ENCODE measurements at regions not wholly inside any gene's neighbourhood (a gene's known extent, or its start where the extent isn't known, plus 50 kb on each side); places are given as distances from the start of the nearest gene placed in this dataset.

DNA sequence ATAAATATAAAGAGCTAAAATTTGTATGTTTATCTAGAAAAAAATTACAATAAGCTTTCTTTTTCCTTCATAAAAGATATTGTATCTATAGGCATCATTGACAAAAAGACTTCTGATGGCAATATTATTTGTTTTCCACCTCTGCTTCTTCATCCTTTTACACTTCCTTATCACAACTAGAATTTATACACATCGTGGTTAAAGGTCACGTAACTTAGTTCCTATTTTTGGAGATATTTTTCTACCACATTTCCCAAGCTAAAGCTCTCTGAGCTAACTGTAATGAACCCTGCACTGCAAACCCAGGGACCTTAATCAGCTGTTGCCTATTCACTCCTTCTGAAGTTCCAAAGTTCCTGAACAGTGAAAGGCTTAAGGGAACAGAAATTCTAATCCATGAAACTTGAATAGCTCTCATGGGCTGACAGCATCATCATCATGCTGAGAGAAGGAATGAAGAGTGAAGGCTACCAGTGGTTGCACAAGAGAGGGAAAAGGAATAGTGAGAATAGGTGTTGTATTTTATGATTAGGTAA is 106.1 kb upstream of the SLC13A1 start:
- H3K9me3 ChIP-seq (replicated peaks; ENCODE audit: insufficient read depth, low read length) = no peaks in the 10 kb centered on the region
- H2AFZ ChIP-seq (ENCODE audit: low read length) = peak overlapping the region; percentile 11; the same call in 1 of the 2 replicates
- no peaks in the 10 kb centered on the region for H3K36me3 ChIP-seq (replicated peaks; ENCODE audit: insufficient read depth, low read length)
- H3K9ac ChIP-seq (ENCODE audit: low read length) = no peak overlapping the region
- no peak for DNase-seq
- H3K27ac ChIP-seq (ENCODE audit: low read length) = no peak overlapping the region
- H3K79me2 ChIP-seq (ENCODE audit: low read length) = no peaks in the 10 kb centered on the region
- TF ChIP-seq EZH2 (optimal IDR thresholded peaks at IDR 0.05; ENCODE audit: low read depth, low read length) = no peak
- TF ChIP-seq, protein P1, sequence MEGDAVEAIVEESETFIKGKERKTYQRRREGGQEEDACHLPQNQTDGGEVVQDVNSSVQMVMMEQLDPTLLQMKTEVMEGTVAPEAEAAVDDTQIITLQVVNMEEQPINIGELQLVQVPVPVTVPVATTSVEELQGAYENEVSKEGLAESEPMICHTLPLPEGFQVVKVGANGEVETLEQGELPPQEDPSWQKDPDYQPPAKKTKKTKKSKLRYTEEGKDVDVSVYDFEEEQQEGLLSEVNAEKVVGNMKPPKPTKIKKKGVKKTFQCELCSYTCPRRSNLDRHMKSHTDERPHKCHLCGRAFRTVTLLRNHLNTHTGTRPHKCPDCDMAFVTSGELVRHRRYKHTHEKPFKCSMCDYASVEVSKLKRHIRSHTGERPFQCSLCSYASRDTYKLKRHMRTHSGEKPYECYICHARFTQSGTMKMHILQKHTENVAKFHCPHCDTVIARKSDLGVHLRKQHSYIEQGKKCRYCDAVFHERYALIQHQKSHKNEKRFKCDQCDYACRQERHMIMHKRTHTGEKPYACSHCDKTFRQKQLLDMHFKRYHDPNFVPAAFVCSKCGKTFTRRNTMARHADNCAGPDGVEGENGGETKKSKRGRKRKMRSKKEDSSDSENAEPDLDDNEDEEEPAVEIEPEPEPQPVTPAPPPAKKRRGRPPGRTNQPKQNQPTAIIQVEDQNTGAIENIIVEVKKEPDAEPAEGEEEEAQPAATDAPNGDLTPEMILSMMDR (IDR thresholded peaks at IDR 0.05; ENCODE audit: low read length) = no peak
- no peak for TF ChIP-seq EZH2phosphoT487 (IDR thresholded peaks at IDR 0.05; ENCODE audit: low read length)
- no peak overlapping the region for H3K4me2 ChIP-seq (ENCODE audit: low read depth, low read length)
- H3K27me3 ChIP-seq (replicated peaks; ENCODE audit: insufficient read depth, low read length) = no peaks in the 10 kb centered on the region
- no peaks in the 10 kb centered on the region for H3K4me1 ChIP-seq (ENCODE audit: low read length)
- H3F3A ChIP-seq (ENCODE audit: insufficient read depth, low read length) = no peaks in the 10 kb centered on the region
- no peak overlapping the region for H3K4me3 ChIP-seq (ENCODE audit: low read length)
- no peaks in the 10 kb centered on the region for H4K20me1 ChIP-seq (ENCODE audit: insufficient read depth, low read length)
- H3K9me2 ChIP-seq (replicated peaks; ENCODE audit: insufficient read depth, low read length) = no peaks in the 10 kb centered on the region

DNA sequence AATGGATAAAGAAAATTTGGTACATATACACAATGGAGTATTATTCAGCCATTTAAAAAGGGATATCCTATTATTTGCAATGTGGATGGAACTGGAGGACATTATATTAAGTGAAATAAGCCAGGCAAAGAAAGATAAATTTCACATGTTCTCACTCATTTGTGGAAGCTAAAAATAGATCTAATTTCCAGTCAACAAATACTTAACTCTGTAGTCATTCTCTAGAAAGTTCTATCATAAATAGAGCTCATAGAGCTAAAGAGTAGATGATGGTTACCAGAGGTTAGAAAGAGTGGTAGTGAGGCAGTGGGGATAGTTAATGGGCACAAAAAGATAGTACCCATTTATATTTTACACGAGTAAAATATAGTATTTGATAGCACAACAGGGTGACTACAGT is 104.2 kb upstream of the SLC13A1 start:
- Histone ChIP-seq H3K9me2 (replicated peaks; ENCODE audit: insufficient read depth, low read length) (no peaks in the 10 kb centered on the region), H3K9ac (ENCODE audit: low read length) (no peak overlapping the region), H3K9me3 (replicated peaks; ENCODE audit: insufficient read depth, low read length) (no peaks in the 10 kb centered on the region), H3K4me2 (ENCODE audit: low read depth, low read length) (no peak overlapping the region), H4K20me1 (ENCODE audit: insufficient read depth, low read length) (no peaks in the 10 kb centered on the region), H3K27ac (ENCODE audit: low read length) (no peak overlapping the region), H3K36me3 (replicated peaks; ENCODE audit: insufficient read depth, low read length) (no peaks in the 10 kb centered on the region), H3K4me3 (ENCODE audit: low read length) (no peak overlapping the region), H3K27me3 (replicated peaks; ENCODE audit: insufficient read depth, low read length) (no peaks in the 10 kb centered on the region), H3F3A (ENCODE audit: insufficient read depth, low read length) (no peaks in the 10 kb centered on the region), H3K4me1 (ENCODE audit: low read length) (no peaks in the 10 kb centered on the region), H2AFZ (ENCODE audit: low read length) (no peak overlapping the region), H3K79me2 (ENCODE audit: low read length) (no peaks in the 10 kb centered on the region)
- DNase-seq = no peak
- TF ChIP-seq, protein P1 (IDR thresholded peaks at IDR 0.05; ENCODE audit: low read length) = no peak
- TF ChIP-seq EZH2 (optimal IDR thresholded peaks at IDR 0.05; ENCODE audit: low read depth, low read length) = no peak
- no peak for TF ChIP-seq EZH2phosphoT487 (IDR thresholded peaks at IDR 0.05; ENCODE audit: low read length)

DNA sequence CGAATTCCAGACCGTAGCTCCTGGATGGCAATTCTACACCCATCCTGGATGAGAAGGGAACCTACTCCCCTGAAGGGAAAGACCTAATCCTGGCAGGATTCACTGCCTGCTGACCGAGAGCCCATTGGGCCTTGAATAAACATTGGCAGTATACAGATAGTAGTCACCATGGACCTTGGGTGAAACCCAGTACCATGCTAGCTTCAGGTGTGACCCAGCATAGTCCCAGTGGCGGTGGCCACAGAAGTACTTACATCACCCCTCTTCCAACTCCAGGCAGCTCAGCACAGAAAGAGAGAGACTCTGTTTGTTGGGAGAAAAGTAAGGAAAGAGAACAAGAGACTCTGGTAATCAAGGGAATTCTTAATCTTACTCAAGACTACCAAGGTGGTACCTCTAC is 97.2 kb upstream of the SLC13A1 start:
- no peak overlapping the region for H3K27ac ChIP-seq (ENCODE audit: low read length)
- no peak for DNase-seq
- H3K36me3 ChIP-seq (replicated peaks; ENCODE audit: insufficient read depth, low read length) = no peaks in the 10 kb centered on the region
- H3K9ac ChIP-seq (ENCODE audit: low read length) = no peak overlapping the region
- H3K9me3 ChIP-seq (replicated peaks; ENCODE audit: insufficient read depth, low read length) = no peaks in the 10 kb centered on the region
- no peaks in the 10 kb centered on the region for H4K20me1 ChIP-seq (ENCODE audit: insufficient read depth, low read length)
- H3K4me2 ChIP-seq (ENCODE audit: low read depth, low read length) = no peak overlapping the region
- H3K4me3 ChIP-seq (ENCODE audit: low read length) = no peak overlapping the region
- no peak overlapping the region for H2AFZ ChIP-seq (ENCODE audit: low read length)
- H3K27me3 ChIP-seq (replicated peaks; ENCODE audit: insufficient read depth, low read length) = no peaks in the 10 kb centered on the region
- TF ChIP-seq EZH2phosphoT487 (IDR thresholded peaks at IDR 0.05; ENCODE audit: low read length) (no peak), EZH2 (optimal IDR thresholded peaks at IDR 0.05; ENCODE audit: low read depth, low read length) (no peak)
- TF ChIP-seq, protein P1 (IDR thresholded peaks at IDR 0.05; ENCODE audit: low read length) = no peak
- no peaks in the 10 kb centered on the region for H3K79me2 ChIP-seq (ENCODE audit: low read length)
- no peaks in the 10 kb centered on the region for H3K4me1 ChIP-seq (ENCODE audit: low read length)
- no peaks in the 10 kb centered on the region for H3K9me2 ChIP-seq (replicated peaks; ENCODE audit: insufficient read depth, low read length)
- no peaks in the 10 kb centered on the region for H3F3A ChIP-seq (ENCODE audit: insufficient read depth, low read length)

Data from MM.1S (cell line).